Lower leg skin (tissue), 4 donors: ENCODE measurements at regions not wholly inside any gene's neighbourhood (a gene's known extent, or its start where the extent isn't known, plus 50 kb on each side); places are given as distances from the start of the nearest gene placed in this dataset.

ENCODE experiments used
- DNase-seq, 2 donors: peaks; one replicate each; pipeline ENCODE4 v3.0.0-alpha.2; 2019; ENCODE audit warnings: low spot score in 2 of 2
- H3K4me3 ChIP-seq: fragments of 200-600 bp; sonication (generic); 2 replicates; pipeline ENCODE4 v1.5.1; 2017; ENCODE audit warnings: mild to moderate bottlenecking, low read depth; ENCODE audit not compliant: poor library complexity, severe bottlenecking
- POLR2A ChIP-seq, 2 donors: fragments of 450-650 bp; IDR thresholded peaks; one replicate each; pipeline ENCODE4 v1.6.1; 2016 to 2017; ENCODE audit warnings: antibody characterized with exemption in 2 of 2, mild to moderate bottlenecking in 1 of 2, moderate library complexity in 1 of 2
- WGBS, 2 donors: methylation state at CpG; one replicate each; pipeline ENCODE4 v1.1.5; 2018; 5-methylcytosine and 5-hydroxymethylcytosine counted together
- intact Hi-C: fragments of 100-400 bp; cut with DNase I; formaldehyde crosslinking; loops from one replicate; pipeline ENCODE4 v1.15.0; 2023; ENCODE audit warnings: low total_unique reads
- TF ChIP-seq, protein P1 (sequence below), 3 donors: fragments of 450-650 bp; IDR thresholded peaks; one replicate each; pipeline ENCODE4 v1.5.1; 2016; ENCODE audit warnings: antibody characterized with exemption in 3 of 3, mild to moderate bottlenecking in 3 of 3, moderate library complexity in 2 of 3

DNA sequence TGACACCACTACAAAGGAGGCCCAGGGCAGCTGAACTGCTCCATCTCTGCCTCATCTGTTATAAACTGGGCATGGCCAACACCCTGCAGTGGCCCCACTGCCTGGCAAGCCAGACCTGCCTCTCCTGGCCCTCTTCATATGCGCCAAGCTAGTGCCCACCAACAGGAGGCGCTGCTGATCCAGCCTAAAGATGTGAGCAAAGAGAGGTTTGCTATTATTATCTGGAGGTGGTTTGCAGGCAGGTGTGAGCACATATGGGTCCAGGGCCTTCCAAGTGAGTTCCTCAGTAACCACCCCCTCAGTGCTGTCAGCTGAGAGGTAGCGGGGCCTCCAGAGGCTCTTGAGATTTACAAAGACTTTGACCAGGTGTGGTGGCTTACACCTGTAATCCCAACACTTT, 232.2 kb downstream of the SYK start:
- TF ChIP-seq, protein P1, sequence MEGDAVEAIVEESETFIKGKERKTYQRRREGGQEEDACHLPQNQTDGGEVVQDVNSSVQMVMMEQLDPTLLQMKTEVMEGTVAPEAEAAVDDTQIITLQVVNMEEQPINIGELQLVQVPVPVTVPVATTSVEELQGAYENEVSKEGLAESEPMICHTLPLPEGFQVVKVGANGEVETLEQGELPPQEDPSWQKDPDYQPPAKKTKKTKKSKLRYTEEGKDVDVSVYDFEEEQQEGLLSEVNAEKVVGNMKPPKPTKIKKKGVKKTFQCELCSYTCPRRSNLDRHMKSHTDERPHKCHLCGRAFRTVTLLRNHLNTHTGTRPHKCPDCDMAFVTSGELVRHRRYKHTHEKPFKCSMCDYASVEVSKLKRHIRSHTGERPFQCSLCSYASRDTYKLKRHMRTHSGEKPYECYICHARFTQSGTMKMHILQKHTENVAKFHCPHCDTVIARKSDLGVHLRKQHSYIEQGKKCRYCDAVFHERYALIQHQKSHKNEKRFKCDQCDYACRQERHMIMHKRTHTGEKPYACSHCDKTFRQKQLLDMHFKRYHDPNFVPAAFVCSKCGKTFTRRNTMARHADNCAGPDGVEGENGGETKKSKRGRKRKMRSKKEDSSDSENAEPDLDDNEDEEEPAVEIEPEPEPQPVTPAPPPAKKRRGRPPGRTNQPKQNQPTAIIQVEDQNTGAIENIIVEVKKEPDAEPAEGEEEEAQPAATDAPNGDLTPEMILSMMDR (IDR thresholded peaks at IDR 0.05), result no peak
- no peak for TF ChIP-seq POLR2A (IDR thresholded peaks at IDR 0.05)
- H3K4me3 ChIP-seq, result no peak overlapping the region
- intact Hi-C loops, result no loop called here
- WGBS, 2 donors, result 93% methylated on average over 3 of the region's 3 CpGs
- peak in 1 of 2 donors; percentile 79 for DNase-seq

DNA sequence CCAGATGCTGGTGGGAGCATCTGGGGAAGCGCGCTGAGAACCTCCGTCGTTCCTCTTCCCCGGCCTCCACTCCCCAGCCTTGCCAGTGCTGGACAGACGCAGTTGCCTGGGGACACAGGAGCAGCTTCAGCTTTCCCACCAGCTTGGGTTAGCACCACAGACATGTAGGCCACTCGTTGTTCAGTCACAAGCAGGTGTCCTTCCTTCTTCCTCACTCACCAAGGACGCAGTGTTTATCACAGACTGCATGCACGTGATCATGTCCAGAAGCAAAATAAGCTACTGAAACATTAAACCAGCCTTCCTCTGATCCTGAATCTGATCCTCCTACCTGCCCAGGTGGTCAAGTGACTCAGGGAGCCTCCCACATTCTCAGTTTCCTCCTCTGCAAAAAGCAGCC, 232.9 kb downstream of the SYK start:
- TF ChIP-seq POLR2A (IDR thresholded peaks at IDR 0.05), result no peak
- TF ChIP-seq, protein P1 (IDR thresholded peaks at IDR 0.05), result no peak

DNA sequence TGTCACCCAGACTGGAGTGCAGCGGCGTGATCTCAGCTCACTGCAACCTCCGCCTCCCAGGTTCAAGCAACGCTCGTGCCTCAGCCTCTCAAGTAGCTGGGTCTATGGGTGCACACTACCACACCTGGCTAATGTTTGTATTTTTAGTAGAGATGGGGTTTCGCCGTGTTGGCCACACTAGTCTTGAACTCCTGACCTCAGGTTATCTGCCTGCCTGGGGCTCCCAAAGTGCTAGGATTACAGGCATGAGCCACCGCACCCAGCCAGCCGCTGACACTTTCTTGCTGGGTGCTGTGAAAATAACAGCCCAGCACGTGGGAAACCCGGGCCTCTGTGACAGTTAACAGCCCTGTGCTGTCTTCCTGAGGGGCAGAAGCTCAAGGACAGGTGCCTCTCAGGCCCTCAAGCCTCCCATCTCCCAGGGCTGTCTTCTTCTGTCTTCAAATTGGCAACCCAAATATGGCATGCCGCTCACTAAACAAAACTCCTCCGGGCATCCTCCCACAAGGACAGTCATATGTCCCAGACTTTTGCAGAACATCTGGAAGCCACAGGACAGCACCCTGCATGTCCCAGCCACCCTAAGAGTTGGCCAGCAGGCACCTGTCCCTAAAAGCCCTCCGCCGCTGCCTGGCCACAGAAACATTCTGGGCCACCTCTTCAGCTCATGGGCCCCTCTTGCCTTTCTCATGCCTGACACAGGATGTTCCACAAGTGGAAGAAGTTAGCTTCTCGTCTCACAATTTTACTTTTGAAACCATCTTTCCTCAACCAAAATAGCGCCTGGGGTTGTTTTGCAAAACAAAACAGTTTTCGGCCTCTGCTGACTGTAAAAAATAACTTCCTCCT, 233.6 kb downstream of the SYK start:
- intact Hi-C loops, result no loop called here
- peak in 1 of 2 donors; percentile 79 for DNase-seq

More for the DNA sequence above, 232.9 kb downstream of the SYK start:
- DNase-seq, result peak in 1 of 2 donors; percentile 64
- WGBS, 2 donors, result 93% methylated on average over 9 of the region's 9 CpGs
- H3K4me3 ChIP-seq, result no peak overlapping the region
- intact Hi-C loops, result no loop called here

DNA sequence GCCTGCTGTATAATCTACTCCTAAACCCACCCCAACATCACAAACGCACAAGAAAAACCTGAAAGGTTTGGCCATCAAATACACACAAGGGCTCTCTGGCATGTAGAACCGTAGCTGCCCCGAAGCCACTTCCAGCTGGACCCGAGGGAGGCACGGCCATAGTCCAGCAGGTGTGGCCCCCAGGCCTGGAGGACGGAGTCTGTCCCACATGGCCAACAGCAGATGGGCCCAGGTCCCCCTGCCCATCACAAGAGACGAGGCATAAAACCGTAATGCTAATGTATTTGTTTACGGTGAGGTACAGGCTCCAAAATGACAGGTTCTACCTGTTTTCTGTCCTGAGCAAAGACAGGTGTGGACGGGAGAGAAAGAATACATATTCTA, 234.2 kb downstream of the SYK start:
- peak in 1 of 2 donors; percentile 72 for DNase-seq
- no peak overlapping the region for H3K4me3 ChIP-seq
- intact Hi-C loops, result no loop called here
- TF ChIP-seq POLR2A (IDR thresholded peaks at IDR 0.05), result no peak
- TF ChIP-seq, protein P1 (IDR thresholded peaks at IDR 0.05), result no peak
- 74 to 78% methylated on average over 10 of the region's 10 CpGs for WGBS, 2 donors

More for the DNA sequence above, 233.6 kb downstream of the SYK start:
- TF ChIP-seq POLR2A (IDR thresholded peaks at IDR 0.05), result no peak
- H3K4me3 ChIP-seq, result no peak overlapping the region
- WGBS, 2 donors, result 77 to 84% methylated on average over 17 of the region's 18 CpGs

DNA sequence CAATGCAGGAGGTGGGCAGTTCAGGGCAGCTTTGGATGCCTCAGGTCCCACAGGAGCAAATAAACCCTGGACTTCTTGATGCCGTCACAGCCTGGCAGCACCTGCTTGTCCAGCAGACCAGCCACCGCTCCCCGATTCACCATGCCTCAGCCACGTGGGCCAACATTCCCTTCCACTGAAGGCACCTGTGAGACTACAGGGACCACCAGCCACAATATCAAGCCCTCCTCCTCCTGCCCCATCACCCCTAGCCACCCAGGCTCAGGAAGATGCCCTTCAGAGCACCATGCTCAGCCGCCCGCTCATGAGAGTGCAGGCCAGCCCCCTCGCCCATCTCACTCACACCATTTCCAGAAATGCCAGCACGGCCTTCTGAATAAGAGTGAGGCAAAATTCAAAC, 234.7 kb downstream of the SYK start:
- intact Hi-C loops, result no loop called here
- DNase-seq, result peak in 1 of 2 donors; percentile 83
- TF ChIP-seq, protein P1 (IDR thresholded peaks at IDR 0.05), result no peak
- no peak for TF ChIP-seq POLR2A (IDR thresholded peaks at IDR 0.05)
- H3K4me3 ChIP-seq, result no peak overlapping the region
- WGBS, 2 donors, result 90 to 91% methylated on average over 8 of the region's 8 CpGs

DNA sequence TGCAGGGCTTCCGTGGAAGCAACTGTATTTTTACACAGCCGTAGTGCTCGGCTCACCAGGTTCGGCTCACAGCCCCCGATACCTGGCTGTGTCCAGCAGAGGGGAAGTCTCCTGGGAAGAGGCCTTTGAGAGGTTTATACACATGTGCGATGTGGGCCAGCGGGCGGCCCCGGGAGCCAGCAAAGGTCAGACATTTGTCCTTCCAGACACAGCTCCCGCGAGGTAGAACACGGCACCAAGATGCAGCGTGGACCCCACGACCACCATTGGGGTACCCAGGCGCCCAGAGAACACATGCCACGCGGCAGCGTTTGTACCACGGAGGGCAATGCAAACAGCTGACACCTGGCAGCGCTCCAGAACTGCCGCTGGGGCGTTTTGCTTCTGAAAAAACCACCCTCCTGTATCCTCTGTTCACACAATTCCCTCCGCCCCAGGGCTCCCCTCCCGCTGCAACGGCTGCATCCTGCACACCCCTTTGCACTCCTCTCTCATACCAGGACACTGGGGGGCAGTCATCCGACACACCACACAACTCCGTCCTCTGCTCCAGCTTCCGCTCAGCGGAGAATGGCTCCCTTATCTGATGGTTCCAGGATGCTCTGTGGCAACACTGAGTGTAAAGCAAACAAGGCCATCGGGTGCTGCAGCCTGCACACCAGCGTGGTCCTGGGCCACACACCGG, 235.3 kb downstream of the SYK start:
- TF ChIP-seq, protein P1 (IDR thresholded peaks at IDR 0.05), result peak in 1 of 3 donors; percentile 82
- TF ChIP-seq POLR2A (IDR thresholded peaks at IDR 0.05), result no peak
- DNase-seq, result peak; percentile 80 to 94
- intact Hi-C loops, result no loop called here
- H3K4me3 ChIP-seq, result no peak overlapping the region
- WGBS, 2 donors, result 25 to 40% methylated on average over 20 to 21 of the region's 32 CpGs
